ENCODE measurements at regions not wholly inside any gene's neighbourhood (a gene's known extent, or its start where the extent isn't known, plus 50 kb on each side); places are given as distances from the start of the nearest gene placed in this dataset.
A peak's percentile ranks its signal among the peaks of the same experiment; 100 is the strongest.

DNA sequence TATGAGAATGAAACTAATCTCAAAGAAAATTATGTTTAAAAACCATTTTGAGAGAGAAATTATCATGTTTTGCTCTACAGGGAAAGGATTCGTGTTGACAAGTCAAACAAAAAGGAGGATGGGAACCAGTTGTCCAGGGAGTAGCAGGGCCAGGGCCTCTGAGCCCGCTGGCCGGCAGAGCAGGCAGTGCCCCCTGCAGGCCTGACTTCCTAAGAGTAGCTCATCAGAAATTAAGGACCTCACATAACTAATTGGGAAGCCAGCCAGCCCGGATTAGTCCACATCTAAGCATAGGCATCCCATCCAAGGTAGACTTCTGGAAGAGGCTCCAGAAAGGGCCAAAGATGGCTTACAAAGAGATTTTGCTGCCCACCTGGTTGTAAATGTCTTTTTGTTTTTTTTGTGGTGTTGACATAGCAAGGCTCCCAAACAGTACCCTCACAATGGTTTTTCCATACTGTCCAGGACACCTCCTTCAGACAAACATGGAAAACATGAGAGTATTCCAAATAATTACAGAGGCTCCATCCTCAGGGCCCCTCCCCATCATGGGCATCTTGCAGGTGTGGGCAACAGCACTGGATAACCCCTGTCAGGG lies 241.2 kb upstream of the TANK start:
- TF ChIP-seq, protein P1, sequence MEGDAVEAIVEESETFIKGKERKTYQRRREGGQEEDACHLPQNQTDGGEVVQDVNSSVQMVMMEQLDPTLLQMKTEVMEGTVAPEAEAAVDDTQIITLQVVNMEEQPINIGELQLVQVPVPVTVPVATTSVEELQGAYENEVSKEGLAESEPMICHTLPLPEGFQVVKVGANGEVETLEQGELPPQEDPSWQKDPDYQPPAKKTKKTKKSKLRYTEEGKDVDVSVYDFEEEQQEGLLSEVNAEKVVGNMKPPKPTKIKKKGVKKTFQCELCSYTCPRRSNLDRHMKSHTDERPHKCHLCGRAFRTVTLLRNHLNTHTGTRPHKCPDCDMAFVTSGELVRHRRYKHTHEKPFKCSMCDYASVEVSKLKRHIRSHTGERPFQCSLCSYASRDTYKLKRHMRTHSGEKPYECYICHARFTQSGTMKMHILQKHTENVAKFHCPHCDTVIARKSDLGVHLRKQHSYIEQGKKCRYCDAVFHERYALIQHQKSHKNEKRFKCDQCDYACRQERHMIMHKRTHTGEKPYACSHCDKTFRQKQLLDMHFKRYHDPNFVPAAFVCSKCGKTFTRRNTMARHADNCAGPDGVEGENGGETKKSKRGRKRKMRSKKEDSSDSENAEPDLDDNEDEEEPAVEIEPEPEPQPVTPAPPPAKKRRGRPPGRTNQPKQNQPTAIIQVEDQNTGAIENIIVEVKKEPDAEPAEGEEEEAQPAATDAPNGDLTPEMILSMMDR (conservative IDR thresholded peaks at IDR 0.05) = peak; percentile 72
- H3K27ac ChIP-seq = no peak overlapping the region

DNA sequence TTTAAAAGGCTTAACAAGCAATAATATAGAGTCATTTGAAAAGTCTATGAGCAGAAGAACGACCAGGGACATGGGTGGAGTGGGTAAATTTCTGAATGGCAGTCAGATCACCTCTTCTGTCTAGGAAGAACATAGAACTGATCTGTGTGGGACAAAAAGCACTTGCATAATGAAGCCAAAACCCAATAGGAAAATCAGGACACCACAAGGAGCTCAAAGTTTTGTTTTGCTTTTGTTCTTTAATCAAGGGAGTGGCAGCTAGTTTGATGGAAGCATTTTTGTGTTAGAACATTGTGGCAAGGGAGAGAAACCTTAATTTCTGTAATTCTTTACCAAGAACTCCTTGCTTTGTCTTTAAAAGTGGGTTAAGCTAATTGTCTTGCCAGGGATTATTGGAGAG lies 240.2 kb upstream of the TANK start:
- no peak overlapping the region for H3K27ac ChIP-seq
- TF ChIP-seq, protein P1 (conservative IDR thresholded peaks at IDR 0.05) = no peak

GRCh38 chr2:160920791-160921303 lies 239.4 kb upstream of the TANK start:
- no peak overlapping the region for H3K27ac ChIP-seq
- TF ChIP-seq, protein P1 (conservative IDR thresholded peaks at IDR 0.05) = no peak

- no peak overlapping the region for H3K27ac ChIP-seq
- TF ChIP-seq, protein P1 (conservative IDR thresholded peaks at IDR 0.05) = no peak
These were observed 238.8 kb upstream of the TANK start for GRCh38 chr2:160921386-160921964.

DNA sequence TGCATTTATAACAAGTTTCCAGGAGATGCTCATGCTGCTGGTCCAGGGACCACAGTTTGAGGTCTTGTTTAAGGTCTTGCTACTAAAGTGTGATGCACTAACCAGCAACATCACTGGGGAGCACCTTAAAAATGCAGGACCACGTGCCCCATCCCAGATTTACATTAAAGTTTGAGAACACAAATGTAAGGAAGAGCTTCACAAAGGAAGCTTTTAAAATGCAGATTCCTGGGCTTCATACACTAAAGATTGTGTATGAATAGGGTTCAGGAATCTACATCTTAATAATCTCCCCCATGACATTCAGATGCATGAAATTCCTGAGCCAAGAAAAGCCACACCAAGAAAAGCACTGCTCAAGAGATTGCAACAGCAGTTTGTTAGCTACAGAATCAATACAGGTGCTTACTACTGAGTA lies 235.3 kb upstream of the TANK start:
- TF ChIP-seq, protein P1 (conservative IDR thresholded peaks at IDR 0.05) = no peak
- H3K27ac ChIP-seq = no peak overlapping the region

GRCh38 chr2:160925956-160926355 lies 234.3 kb upstream of the TANK start:
- TF ChIP-seq, protein P1 (conservative IDR thresholded peaks at IDR 0.05) = no peak
- H3K27ac ChIP-seq = no peak overlapping the region

- TF ChIP-seq, protein P1 (conservative IDR thresholded peaks at IDR 0.05) = no peak
- H3K27ac ChIP-seq = no peak overlapping the region
These were observed 232.9 kb upstream of the TANK start for GRCh38 chr2:160927324-160927723.
